Activated T-cell treated with anti-CD3 and anti-CD28 coated beads for 4 hours (primary cell): ENCODE measurements at regions not wholly inside any gene's neighbourhood (a gene's known extent, or its start where the extent isn't known, plus 50 kb on each side); places are given as distances from the start of the nearest gene placed in this dataset.

Experiments
- DNase-seq: peaks from one replicate; pipeline ENCODE4 v3.0.0-alpha.2; 2020

DNA sequence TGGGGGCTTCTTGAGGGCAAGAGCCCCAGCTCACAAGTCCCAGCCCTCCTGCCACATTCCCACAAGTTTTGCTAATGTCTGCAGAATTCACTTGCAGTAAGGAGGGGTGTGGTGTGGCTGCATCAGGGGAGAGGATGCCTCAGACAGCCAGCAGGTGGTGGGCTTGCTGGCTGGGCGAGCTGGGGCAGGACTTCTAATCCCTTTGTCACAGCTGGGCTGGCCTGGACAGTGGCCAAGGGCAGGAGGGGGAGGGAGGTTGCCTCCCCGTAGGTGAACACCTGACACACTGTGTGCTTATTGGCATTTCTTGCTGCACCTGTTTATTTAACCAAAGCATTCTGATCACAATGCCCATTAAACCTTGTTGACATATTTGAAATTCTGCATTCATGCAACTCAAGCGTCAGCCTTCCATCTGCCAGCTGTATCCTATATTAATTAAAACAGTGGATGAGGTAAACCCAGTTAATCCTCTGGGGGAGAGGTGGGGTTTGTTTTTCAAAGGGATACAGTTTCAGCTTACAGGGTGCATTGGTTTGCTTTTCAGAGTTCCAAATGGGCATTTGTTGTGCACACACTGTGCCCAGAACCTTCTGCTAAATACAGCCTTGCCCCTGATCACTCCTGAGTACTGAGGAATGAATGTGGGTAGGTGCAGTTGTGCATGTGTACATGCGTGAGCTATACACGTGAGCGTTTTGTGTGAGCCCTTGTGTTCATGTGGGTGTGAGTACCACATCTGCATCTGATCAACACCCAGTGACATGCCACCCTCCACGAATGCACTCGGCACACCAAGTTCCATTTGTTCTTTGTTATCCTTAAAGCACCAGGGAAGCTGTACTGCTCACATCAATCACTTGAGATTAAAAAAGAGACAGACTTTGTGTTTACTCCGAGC lies 268.7 kb downstream of the XXYLT1 start:
- no peak for DNase-seq

DNA sequence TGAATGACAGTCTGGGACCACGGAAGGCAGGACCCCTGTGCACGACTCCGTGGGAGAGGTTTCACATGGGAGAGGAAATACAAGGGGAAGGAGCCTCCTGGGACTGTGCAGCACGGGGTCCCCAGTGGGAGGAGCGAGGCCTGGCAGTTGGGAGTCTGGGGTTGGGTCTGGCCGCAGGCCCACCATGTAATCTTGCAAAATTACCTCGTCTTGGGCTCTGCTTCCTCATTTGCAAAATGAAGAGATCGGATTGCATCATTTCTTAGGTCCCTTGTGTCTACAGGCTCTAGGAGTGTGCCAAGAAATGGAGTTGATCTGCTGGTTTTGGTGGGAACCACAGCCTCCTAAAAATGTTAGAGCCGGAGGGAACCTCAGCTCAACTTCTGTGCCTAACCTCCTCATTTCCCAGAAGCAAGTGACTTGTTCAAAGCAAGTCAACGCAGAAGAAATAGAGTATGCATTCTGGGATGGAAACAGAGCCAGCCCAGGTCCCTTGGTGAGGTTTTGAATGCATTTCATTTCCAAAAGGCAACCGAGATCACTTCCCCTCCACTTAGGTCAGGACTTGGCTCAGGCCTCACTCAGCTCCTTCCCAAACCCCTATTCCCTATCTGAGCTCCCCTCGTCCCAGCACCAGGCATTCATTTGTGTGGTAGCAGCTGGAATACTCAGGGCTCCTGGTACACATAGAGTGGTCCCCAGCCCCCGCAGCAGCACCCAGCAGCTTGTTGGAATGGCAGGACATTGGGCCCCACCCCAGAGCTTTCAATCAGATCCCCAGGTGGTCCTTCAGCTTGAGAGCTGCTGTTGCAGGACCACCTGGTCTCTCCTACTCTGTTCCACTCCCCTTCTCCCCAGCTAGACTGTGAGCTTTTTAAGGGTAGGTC lies 267.7 kb downstream of the XXYLT1 start:
- DNase-seq: no peak

DNA sequence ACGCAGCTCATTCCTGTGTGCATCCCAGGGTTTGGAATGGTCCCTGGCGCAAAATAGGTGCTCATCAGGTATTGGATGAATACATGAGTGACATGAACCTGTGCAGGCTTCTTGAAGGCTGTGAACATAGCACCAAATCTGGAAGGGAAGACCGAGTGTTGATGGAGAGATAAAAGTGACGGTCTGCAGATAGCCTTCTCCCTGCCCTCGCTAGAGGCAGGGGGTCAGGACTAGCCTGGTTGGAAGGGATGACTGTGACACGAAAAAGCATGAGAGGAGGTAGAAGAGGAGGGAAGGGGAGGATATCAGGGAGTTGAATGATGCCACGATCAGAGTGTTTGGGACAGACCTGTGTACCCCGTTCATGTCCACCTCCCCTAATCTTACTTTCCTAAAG lies 267.1 kb downstream of the XXYLT1 start:
- no peak for DNase-seq

DNA sequence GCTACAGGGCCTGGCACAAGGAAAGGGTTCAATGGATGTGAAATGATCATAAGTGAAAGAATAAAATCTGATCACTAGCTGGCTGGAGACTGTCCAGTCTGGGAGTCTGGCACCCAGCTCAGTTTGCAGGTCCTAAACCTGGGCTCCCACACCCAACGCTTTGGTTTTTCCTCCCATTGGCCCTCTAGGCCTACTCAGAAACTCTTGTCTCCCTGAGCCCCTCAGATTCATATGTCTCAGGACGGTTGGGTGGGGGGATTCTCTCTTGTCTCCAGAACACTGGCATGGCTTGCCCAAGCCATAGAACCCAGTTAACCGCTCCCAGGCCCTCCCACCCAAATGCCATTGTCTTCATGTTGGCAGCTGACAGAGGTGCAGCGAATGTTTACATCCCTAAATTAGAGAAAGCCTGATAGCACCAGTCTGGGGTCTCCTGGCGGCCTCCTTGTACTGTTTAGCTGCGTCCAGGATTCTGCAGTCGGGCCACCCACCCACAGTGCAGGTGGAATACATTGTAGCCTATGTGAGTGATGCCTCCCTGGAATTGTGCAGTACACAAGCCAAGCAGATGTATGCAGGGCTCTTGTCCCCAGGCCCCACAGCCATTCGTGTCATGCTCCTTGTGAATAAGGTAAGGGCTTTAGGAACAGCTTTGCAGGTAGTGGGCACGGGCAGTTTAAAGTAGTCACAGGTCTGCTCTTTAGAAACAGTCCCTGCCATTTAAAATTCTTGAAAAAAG lies 266.3 kb downstream of the XXYLT1 start:
- no peak for DNase-seq

DNA sequence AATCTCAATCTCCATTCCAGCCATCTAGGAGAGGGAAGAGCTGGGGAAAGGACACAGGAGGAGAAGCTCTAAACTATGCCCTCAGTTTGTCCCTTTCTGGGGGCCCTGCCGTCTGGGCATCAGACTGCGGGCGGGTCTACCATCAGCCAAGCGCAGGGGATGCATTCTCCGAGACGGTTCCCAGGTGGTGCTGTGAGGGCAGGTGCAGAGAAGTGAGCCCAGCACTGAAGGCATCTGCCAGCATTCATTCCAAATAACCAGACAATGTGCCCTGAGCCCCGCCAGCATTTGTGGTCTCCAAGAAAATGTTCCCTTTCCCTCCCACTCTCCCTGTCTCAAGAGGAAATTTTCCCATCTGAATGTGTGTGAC lies 265.7 kb downstream of the XXYLT1 start:
- no peak for DNase-seq

DNA sequence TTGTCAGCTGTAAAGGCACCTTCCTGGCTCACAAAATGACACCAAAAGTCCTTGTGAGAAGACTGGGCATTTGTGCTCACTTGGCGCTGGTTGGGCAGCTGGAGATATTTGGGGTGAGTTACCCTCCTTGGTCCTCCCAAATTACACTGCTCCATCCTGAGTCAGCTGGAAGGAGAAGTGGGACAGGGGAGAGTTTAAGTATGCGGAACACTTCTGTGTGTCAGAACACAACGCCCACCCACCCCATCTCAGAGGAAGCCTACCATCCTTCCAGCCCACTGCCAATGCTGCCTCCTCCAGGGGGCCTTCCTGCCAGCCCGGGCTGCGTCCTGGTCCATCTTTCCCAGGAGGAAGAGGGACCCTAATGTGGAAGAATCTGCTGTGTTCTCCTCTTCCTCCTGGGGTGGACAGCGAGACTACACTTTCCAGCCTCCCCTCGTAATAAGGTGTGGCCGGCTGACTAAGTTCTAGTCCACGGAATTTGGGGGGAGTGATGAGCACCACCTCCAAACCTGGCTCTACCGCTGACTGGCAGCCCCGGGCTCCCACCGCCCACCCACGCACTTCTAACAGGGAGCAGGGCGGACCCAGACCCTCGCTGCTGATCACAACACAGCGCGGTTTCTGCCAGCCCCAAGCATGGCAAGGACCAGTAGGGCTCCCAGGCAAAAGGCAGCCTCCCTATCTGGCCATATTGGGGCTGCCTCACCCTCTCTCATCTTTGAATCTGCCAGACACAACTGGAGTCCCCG lies 265.0 kb downstream of the XXYLT1 start:
- no peak for DNase-seq

DNA sequence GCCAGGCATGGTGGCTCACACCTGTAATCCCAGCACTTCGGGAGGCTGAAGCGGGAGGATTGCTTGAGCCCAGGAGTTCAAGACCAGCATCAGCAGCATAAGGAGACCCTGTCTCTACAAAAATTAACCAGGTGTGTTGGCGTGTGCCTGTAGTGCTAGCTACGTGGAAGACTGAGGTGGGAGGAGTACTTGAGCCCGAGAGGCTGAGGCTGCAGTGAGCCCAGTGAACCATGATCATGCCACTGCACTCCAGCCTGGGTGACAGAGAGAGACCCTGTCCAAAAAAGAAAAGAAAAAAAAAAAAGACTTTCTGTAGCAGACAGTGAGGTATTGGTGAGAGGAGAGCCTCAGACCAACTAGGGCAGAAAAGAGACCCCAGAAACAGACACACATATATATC lies 263.8 kb downstream of the XXYLT1 start:
- no peak for DNase-seq

DNA sequence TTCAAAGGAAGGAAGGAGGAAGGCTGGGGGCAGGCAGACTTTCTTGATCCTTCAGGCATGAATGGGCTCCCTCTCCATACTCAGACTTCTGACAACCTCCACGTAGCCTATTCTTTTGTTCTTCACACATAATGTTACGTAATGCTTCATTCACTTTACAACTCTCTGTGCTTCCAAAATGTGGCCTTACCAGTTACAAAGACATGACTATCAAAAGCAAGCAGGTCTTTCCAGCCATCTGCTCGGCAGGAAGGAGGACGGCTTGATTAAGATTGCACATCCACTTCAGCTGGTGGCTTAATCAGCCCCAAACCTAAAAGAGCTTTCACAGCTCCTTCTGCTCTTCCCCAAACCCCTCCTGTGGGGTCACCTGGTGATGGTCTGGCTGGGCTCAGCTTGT lies 263.2 kb downstream of the XXYLT1 start:
- no peak for DNase-seq

DNA sequence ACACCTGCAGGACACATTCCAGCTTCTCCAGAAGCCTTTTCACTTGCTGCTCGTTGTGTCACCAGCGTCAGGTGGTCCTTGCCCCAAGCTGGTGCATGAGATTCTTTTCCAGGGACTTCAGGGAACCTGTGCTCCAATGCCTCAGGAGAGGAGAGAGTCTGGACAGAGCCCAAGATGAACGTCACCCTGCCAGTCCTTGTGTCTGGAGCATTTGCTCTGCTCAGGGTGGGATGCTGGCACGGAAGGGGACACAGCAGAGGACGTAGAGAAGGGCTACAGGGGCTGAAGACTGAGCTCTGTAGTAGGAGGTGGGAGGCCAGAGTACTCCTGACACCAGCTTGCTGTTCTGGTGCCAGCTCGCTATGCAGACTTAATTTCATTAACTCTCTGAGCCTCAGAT lies 262.1 kb downstream of the XXYLT1 start:
- no peak for DNase-seq

DNA sequence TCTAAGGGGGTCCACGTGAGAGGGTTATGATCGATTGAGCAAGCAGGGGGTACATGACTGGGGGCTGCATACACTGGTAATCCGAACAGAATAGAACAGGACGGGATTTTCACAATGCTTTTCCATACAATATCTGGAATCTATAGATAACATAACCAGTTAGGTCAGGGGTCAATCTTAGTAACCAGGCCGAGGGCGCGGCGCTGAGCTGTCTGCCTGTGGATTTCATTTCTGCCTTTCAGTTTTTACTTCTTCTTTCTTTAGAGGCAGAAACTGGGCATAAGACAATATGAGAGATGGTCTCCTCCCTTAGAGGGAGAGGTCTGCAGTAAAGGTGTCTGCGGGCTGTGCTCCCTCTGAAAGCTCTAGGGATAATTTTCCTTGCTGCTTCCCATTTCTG lies 261.3 kb downstream of the XXYLT1 start:
- DNase-seq: no peak

DNA sequence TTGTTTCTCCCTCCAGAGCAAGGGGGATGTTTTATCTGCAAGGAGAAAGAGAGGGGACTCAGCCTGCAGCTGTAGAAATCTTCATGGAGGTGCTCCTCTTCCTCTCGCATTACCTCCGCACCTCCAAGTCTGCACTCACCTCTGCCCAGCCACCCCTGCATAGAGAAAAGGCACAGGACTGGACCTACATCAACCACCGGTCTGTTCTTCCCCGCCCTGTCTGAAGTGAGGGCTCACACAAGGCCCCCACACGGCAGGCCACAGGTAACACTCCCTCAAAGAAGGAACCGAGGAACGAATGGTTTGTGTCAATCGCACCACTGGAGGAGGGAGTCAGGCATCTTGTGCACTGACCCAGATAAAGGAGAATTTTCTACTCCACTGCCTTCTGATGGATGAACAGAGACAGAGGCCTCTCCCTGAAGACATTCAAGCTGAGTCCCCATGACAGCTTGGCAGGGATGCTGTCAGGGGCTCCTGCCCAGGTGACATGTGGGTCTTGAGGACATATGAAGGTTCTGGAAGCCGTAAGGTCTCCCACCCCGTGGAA lies 260.3 kb downstream of the XXYLT1 start:
- no peak for DNase-seq

DNA sequence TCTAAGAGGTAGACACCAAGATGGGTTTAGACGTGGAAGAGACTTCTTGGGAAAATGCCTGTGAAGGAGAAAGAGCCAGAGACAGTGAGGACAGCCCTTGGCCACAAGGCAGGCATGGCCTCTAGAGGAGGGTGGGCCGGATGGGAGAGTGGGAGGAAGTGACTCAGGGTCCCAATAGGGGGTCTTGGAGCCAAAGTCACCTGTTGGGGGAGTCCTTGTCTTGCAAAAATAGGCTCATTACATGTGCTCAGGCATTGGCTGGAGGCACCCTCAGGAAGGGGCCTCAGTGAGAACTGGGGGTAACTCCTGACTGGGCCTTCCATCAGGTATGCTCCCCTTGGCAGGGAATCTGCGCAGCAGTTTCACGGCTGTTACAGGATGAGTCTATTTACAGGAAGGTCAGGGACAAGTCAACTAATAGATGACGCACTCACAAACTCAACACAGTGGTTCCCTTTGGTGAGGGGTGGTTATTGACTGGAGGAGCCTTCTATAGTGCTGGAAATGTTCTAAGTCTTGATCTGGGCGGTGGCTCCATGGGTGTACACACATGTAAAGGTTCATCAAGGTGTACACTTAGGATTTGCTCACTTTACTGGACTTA lies 259.6 kb downstream of the XXYLT1 start:
- no peak for DNase-seq

DNA sequence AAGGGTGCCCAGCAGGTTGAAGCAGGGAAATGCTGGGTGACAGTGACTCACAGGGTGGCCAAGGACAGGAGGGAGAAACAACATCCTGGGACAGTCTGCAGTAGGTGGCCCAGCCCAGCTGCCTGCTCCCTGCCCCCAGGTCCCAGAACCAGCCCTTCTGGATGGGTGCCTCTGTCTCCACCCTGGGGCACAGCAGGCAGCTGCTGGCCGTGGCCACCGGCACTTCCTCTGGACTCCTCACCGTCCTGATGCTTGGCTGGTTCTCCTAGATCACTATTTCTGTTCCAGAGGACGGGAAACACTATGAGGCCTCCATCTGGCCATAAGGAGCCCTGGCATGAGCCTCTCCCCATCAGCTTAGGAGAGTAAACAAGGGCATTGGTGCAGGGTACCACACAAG lies 258.9 kb downstream of the XXYLT1 start:
- DNase-seq: no peak

DNA sequence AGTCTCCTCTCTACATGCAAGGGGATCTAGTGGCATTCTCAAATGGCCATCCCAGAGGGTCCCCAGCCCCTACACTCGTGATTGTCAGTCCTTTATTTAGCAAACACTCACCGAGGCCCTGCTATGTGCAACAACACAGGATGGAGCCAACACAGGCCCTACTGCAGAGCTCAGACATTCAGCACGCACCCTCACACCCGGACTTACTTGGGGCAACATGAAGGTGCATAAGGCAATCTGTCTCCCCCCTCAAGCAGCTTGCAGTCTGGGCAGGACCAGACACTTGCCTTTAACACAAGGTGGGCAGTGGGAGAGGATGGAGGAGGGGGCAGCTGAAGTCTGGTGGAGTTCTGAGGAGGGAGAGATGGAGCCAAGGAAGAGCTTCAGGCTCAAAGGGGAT lies 258.4 kb downstream of the XXYLT1 start:
- DNase-seq: no peak

DNA sequence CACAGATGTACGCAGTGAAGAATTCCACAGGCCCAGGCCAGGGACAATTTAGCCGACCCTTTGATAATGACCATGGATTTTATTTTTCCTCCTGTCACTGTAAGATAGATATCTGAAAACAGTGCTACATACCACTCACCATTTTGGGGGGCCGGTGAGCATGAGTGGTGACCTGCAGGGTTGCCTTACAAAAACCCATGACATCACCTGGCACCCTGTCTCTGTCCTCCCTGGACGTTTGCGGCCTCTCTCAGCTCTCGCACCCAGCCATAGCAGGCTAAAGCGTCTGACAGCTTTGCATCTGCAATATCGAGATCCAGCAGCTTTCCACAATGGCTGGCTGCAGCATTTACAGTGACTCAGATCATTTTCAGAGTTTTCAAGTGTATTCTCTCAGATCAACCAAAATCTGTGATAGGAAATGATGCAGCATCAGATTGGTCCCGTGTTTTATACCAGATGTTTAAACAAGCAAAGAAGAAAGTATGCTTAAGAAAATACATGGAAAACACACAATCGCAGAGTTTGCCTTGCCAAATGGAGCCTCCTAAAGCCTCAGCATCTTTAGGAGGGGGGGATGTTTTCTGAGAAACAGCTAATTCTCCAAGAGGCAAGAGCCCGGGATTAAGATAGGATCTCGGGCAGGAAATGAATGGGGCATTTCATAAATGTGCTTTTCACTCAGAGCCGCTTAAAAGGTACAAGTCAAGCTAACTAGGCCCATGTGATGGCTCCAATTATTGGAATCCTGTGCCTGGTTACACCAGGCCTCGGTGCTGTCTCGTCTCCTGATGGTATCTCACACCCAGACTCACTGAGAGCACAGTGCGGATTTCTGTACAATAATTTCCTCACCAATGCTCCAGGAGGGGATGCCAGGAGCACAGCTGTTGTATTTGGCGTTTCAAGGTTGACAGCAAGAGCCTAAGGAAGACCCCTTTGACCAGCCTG lies 257.3 kb downstream of the XXYLT1 start:
- DNase-seq: no peak

DNA sequence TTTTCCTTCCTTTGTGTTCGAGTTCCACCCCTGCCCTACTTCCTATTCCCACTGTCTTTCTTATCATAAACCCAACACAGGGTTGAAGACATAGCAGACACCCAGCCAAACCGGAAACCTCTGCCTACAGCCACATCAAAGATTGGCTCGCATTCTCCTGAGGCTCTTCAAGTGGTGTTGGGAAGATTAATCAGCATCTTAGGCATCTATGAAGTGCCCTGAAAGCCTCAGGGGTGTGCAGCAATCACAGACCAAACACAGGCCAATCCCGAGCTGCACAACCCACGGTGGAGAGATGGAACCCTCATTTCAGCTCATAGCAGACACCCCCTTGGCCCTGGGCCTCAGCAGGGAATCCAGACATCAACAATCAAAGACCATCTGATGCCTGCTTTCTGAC lies 255.9 kb downstream of the XXYLT1 start:
- no peak for DNase-seq

DNA sequence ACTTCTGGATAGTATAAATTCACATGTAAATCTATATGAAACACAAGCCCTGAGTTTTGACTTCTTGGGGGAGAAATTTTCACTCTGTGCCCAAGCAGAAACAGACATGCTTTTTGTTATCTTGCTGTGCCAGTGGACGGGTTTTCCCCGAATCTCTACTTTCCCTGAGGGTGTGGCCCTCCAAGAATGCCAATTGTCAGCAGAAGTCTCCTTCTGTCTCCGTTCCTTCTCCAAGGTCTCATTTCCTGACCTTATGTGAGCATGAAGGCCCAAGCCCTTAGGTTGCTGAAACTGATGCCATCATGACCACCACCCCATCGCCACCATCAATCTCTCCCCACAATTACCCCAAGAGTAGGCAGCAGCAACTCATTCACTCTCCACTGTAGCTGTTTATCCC lies 253.8 kb downstream of the XXYLT1 start:
- no peak for DNase-seq
